Left ventricle myocardium inferior (tissue), 1 donor: ENCODE measurements at regions not wholly inside any gene's neighbourhood (a gene's known extent, or its start where the extent isn't known, plus 50 kb on each side); places are given as distances from the start of the nearest gene placed in this dataset.

Source experiments
- DNase-seq: peaks from one replicate; pipeline ENCODE4 v3.0.0-alpha.2; 2020
- H3K27ac ChIP-seq: fragments of 200-600 bp; replicated peaks from 2 replicates; pipeline ENCODE4 v1.8.0; 2021
- H3K27me3 ChIP-seq: fragments of 200-600 bp; 2 replicates; pipeline ENCODE4 v1.8.0; 2021; ENCODE audit warnings: low read depth
- H3K36me3 ChIP-seq: fragments of 200-600 bp; 2 replicates; pipeline ENCODE4 v1.8.0; 2021
- H3K4me1 ChIP-seq: fragments of 200-600 bp; 2 replicates; pipeline ENCODE4 v1.8.0; 2021
- H3K4me3 ChIP-seq: fragments of 200-600 bp; 2 replicates; pipeline ENCODE4 v1.8.0; 2021; ENCODE audit warnings: mild to moderate bottlenecking, moderate library complexity
- H3K9me3 ChIP-seq: fragments of 200-600 bp; replicated peaks from 2 replicates; pipeline ENCODE4 v1.8.0; 2021
- intact Hi-C: fragments of 100-400 bp; cut with micrococcal nuclease; formaldehyde crosslinking; loops from one replicate; pipeline ENCODE4 v1.11.0; 2022
- TF ChIP-seq, protein P1 (sequence below): fragments of 200-600 bp; IDR thresholded peaks from 2 replicates; pipeline ENCODE4 v1.8.0; 2021; ENCODE audit warnings: antibody characterized with exemption, mild to moderate bottlenecking, borderline replicate concordance
- donor health status: DM: no; HTN: yes; CAD: no; lungs with severe emphysema.

DNA sequence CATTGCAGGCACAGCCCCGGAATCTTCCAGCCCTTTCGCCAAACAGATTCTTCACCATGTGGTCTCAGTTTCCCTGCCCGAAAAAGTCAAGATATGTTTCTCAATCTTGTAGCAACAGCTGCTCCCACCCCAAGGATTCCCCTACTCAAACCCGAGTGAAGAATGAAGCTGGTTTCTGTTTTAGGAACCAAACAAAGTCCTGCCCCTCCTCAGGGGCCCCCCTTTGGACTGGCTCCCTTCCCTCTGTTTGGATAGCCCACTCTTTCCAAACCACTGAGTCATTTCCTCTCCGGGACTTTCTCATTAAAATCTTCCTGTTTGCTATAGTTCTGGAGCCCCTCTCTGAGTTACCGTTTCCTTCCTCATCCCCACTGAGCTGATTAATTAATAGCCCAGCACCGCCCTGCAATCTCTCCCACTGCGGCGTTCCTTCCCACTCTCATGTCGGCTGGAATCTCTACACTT, 100.9 kb downstream of the TSEN15 start:
- peak; percentile 34 for DNase-seq
- H3K4me3 ChIP-seq: peak overlapping the region; percentile 61
- intact Hi-C loops: no loop called here
- H3K36me3 ChIP-seq: no peaks in the 10 kb centered on the region
- TF ChIP-seq, protein P1, sequence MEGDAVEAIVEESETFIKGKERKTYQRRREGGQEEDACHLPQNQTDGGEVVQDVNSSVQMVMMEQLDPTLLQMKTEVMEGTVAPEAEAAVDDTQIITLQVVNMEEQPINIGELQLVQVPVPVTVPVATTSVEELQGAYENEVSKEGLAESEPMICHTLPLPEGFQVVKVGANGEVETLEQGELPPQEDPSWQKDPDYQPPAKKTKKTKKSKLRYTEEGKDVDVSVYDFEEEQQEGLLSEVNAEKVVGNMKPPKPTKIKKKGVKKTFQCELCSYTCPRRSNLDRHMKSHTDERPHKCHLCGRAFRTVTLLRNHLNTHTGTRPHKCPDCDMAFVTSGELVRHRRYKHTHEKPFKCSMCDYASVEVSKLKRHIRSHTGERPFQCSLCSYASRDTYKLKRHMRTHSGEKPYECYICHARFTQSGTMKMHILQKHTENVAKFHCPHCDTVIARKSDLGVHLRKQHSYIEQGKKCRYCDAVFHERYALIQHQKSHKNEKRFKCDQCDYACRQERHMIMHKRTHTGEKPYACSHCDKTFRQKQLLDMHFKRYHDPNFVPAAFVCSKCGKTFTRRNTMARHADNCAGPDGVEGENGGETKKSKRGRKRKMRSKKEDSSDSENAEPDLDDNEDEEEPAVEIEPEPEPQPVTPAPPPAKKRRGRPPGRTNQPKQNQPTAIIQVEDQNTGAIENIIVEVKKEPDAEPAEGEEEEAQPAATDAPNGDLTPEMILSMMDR: no peak
- H3K27ac ChIP-seq: peak overlapping the region; percentile 79
- no peaks in the 10 kb centered on the region for H3K9me3 ChIP-seq
- H3K27me3 ChIP-seq: no peaks in the 10 kb centered on the region
- H3K4me1 ChIP-seq: peaks cover 35% of the 10 kb centered on the region

DNA sequence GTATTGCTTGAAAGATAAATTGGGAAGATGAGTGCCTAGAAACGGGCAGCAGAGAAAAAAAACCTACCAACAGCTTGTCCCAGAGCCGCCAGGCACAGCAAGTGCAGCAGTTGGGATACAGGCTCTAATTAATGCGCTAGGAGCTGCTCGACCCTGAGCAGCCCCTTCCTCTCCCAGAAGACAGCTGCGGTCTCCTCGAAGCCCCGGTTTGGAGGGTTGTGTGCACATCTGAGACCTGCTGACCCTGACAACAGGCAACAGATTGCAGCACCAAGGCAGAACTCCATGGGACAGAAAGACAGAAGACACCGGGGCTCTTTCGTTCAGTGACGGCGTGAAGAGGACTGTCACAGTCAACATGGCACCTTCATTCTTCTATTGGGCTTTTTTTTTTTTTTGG, 101.4 kb downstream of the TSEN15 start:
- H3K9me3 ChIP-seq: no peaks in the 10 kb centered on the region
- H3K4me3 ChIP-seq: peak overlapping the region; percentile 61
- intact Hi-C loops: no loop called here
- TF ChIP-seq, protein P1: no peak
- peaks cover 35% of the 10 kb centered on the region for H3K4me1 ChIP-seq
- no peak for DNase-seq
- peak overlapping the region; percentile 79 for H3K27ac ChIP-seq
- no peaks in the 10 kb centered on the region for H3K27me3 ChIP-seq
- H3K36me3 ChIP-seq: no peaks in the 10 kb centered on the region

DNA sequence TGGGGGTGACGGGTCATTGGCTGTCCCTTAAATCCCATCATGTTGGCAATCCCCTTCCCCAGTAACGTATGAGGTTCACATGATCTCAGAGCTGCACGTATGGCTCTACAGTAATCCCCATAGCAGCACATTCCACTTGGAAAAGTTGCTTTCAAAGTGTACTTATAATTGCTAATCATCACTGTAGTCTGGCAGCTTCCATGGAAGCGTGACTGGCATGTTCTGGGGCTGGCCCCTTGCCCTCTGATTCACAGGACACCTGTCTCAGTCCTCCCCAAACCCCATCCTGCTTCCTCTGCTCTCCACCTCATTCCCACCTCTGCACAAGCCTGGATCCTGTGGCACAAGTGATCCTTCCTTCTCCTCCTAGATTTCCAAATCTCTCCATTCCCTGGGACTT, 102.2 kb downstream of the TSEN15 start:
- H3K27ac ChIP-seq: no peak overlapping the region
- intact Hi-C loops: no loop called here
- no peaks in the 10 kb centered on the region for H3K9me3 ChIP-seq
- DNase-seq: no peak
- no peak overlapping the region for H3K4me3 ChIP-seq
- no peaks in the 10 kb centered on the region for H3K27me3 ChIP-seq
- no peaks in the 10 kb centered on the region for H3K36me3 ChIP-seq
- TF ChIP-seq, protein P1: no peak
- peaks cover 35% of the 10 kb centered on the region for H3K4me1 ChIP-seq

DNA sequence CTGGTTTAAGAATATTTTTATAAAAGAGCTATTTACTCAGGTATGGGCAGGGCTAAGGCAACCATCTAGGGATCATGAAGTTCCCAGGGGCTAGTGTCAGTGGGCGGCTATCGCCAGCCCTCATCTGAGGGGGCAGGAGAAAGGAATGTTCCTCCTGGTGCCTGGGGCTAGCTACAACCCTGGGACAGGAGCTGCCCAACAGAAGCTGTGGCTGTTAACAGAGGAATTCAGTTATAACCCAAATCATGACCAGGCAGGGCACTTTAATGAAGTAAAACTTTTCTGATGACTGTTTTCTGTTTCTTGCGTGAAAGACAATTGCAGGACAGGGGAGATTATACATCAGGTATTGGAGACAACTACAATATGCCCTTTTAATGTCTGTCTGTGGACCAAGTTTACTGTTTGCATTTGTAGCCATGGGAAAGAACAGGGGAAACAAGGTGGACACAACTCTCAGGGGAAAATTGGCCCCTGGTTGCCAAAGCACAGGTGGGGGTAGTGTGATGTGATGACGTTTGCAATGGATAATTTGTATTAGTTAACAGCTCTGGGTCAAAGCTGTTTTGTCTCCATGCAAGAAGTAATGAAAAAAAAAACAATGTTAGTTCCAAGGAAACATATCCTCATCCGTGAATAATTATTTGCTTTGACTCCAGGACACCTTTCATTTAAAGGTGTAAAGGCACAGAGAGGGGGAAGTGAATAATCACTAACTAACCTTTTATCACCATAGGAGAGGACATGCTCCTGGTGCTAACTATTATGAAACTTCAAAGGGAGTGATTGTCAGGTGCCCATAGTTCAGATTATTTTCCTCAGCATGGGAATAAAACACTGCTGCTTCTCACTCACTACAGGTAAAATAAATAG, 105.2 kb downstream of the TSEN15 start:
- H3K9me3 ChIP-seq: no peaks in the 10 kb centered on the region
- peaks cover 37% of the 10 kb centered on the region for H3K4me1 ChIP-seq
- no peak for DNase-seq
- intact Hi-C loops: no loop called here
- no peaks in the 10 kb centered on the region for H3K27me3 ChIP-seq
- no peak overlapping the region for H3K4me3 ChIP-seq
- H3K36me3 ChIP-seq: no peaks in the 10 kb centered on the region
- H3K27ac ChIP-seq: no peak overlapping the region
- TF ChIP-seq, protein P1: no peak

DNA sequence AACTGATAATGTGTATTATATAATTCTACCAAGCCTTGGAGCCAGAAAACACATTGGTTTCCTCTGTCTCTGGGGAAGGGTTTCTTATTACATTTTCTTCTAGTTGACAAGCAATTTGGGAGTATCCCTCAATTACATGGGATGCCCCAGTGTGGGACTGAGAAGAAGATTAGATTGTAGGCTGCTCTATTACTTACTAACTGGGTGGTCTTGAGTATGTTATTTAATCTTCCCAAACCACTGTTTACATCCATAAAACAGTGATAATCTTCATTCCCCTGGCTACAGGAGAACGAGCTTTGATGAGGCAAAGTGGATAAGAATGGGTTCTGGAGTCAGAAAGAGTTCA, 105.8 kb downstream of the TSEN15 start:
- no peaks in the 10 kb centered on the region for H3K27me3 ChIP-seq
- H3K4me1 ChIP-seq: peaks cover 36% of the 10 kb centered on the region
- H3K4me3 ChIP-seq: no peak overlapping the region
- TF ChIP-seq, protein P1: no peak
- H3K36me3 ChIP-seq: no peaks in the 10 kb centered on the region
- no peaks in the 10 kb centered on the region for H3K9me3 ChIP-seq
- intact Hi-C loops: no loop called here
- H3K27ac ChIP-seq: no peak overlapping the region
- DNase-seq: no peak
